Panc1 (cell line): ENCODE measurements at regions not wholly inside any gene's neighbourhood (a gene's known extent, or its start where the extent isn't known, plus 50 kb on each side); places are given as distances from the start of the nearest gene placed in this dataset.

Source experiments
- ATAC-seq: fragments of 200-7000 bp; cut with Tn5 transposase; 2 replicates; pipeline ENCODE4 v1.9.1; 2020; ENCODE audit warnings: mild to moderate bottlenecking, moderate library complexity
- BruUV-seq: library from RNA; stranded (reverse); fragments of 400-500 nt; replicated peaks from 2 replicates; lab custom pipeline; 2021; lab: Mats Ljungman, UMichigan
- CTCF ChIA-PET: fragments of 300-600 bp; sonication (Branson Sonifier 250); formaldehyde crosslinking; loops from one replicate; lab custom pipeline; 2022; ENCODE audit warnings: antibody characterized with exemption; lab: Charles Lee
- POLR2A ChIA-PET: fragments of 300-600 bp; sonication (Branson Sonifier 250); formaldehyde crosslinking; loops from one replicate; lab custom pipeline; 2022; ENCODE audit warnings: antibody characterized with exemption; lab: Charles Lee
- DNase-seq: peaks from one replicate; pipeline ENCODE4 v3.0.0-alpha.2; 2010; ENCODE audit warnings: low read depth, low spot score
- H3K27ac ChIP-seq: 2 replicates; pipeline ENCODE4 v1.5.1; 2011; ENCODE audit warnings: mild to moderate bottlenecking, low read length, inconsistent platforms
- H3K27me3 ChIP-seq: fragments of 200-500 bp; sonication (Bioruptor generic); 2 replicates; pipeline ENCODE4 v1.6.0; 2014; ENCODE audit warnings: low read length, inconsistent platforms; ENCODE audit not compliant: control insufficient read depth, insufficient read depth
- H3K36me3 ChIP-seq: fragments of 200-500 bp; sonication (Bioruptor generic); 2 replicates; pipeline ENCODE4 v1.5.1; 2014; ENCODE audit warnings: inconsistent platforms, mild to moderate bottlenecking, low read length, moderate library complexity; ENCODE audit not compliant: control insufficient read depth, insufficient read depth
- H3K4me1 ChIP-seq: 2 replicates; pipeline ENCODE4 v1.5.1; 2011; ENCODE audit warnings: inconsistent platforms, mild to moderate bottlenecking, low read length, moderate library complexity; ENCODE audit not compliant: control insufficient read depth, insufficient read depth
- H3K4me3 ChIP-seq, 2 experiments: 2 replicates each; pipeline ENCODE4 v1.5.1; 2011 to 2012; ENCODE audit warnings: low read depth in 2 of 2, low read length in 2 of 2, mild to moderate bottlenecking in 2 of 2, inconsistent platforms in 1 of 2, moderate library complexity in 1 of 2
- H3K9me3 ChIP-seq: fragments of 200-500 bp; sonication (Bioruptor generic); 2 replicates; pipeline ENCODE4 v1.5.1; 2014; ENCODE audit warnings: low read depth, mild to moderate bottlenecking, inconsistent platforms, low read length, moderate library complexity; ENCODE audit not compliant: control insufficient read depth, insufficient read depth
- POLR2AphosphoS5 ChIP-seq: IDR thresholded peaks from 2 replicates; pipeline ENCODE4 v1.6.1; 2012; ENCODE audit warnings: mild to moderate bottlenecking, low read depth, low read length, moderate library complexity
- SIN3A ChIP-seq: IDR thresholded peaks from 2 replicates; pipeline ENCODE4 v1.6.1; 2012; ENCODE audit warnings: low read depth, mild to moderate bottlenecking, low read length, moderate library complexity, borderline replicate concordance; ENCODE audit not compliant: insufficient read depth
- TCF7L2 ChIP-seq: IDR thresholded peaks from 2 replicates; pipeline ENCODE4 v1.6.1; 2011; ENCODE audit warnings: mild to moderate bottlenecking, low read depth, low read length, inconsistent platforms
- in situ Hi-C: cut with HindIII; loops from 2 replicates; pipeline ENCODE4 v1.10.0; 2016; ENCODE audit warnings: low sequenced_read_pairs, low pct_unique_long_range_greater_than_20kb
- intact Hi-C: fragments of 100-400 bp; cut with micrococcal nuclease; formaldehyde crosslinking; loops from one replicate; pipeline ENCODE4 v1.10.0; 2022; ENCODE audit not compliant: unreplicated experiment
- TF ChIP-seq, protein P1 (sequence below), 2 experiments: IDR thresholded peaks; 2 replicates each; pipeline ENCODE4 v1.6.1; 2011 to 2012; ENCODE audit warnings: low read depth in 2 of 2, control low read depth in 1 of 2, low read length in 1 of 2, mild to moderate bottlenecking in 1 of 2, moderate library complexity in 1 of 2; ENCODE audit not compliant: insufficient read depth in 1 of 2
- TF ChIP-seq, protein P2 (sequence below): fragments of 450-650 bp; IDR thresholded peaks from 2 replicates; pipeline ENCODE4 v1.5.1; 2017; ENCODE audit warnings: mild to moderate bottlenecking

DNA sequence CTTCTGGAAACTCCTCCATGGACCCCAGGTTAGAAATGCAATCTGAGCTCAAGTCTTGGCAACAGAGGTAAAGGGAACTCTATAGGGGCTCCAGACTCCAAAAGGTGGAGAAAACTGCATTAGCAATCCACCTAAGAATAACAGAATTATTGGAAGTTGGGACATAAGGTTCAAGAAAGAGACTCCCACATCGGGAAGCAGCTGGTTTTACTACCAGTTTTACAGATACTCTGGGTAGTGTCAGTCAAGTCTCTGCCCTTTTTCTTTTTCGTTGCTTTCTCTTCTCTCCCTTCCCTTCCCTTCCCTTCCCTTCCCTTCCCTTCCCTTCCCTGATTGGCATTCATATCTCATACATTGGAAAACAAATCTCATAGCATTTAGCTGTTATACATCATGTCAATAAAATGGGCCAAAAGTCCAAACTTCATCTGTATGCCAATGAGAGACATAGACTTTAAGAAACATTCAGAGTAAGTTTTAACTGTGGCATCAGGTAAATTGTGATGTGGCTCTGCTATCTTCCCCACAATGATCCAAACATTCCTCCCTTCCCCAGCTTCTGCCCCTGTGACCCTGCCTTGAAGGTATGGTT, 166.7 kb downstream of the KCNE4 start:
- no peaks in the 10 kb centered on the region for H3K4me1 ChIP-seq
- ChIA-PET POLR2A (no interaction called here), CTCF (no interaction called here)
- no peak for TF ChIP-seq SIN3A
- TF ChIP-seq TCF7L2, result no peak
- TF ChIP-seq POLR2AphosphoS5, result no peak
- TF ChIP-seq, protein P1, sequence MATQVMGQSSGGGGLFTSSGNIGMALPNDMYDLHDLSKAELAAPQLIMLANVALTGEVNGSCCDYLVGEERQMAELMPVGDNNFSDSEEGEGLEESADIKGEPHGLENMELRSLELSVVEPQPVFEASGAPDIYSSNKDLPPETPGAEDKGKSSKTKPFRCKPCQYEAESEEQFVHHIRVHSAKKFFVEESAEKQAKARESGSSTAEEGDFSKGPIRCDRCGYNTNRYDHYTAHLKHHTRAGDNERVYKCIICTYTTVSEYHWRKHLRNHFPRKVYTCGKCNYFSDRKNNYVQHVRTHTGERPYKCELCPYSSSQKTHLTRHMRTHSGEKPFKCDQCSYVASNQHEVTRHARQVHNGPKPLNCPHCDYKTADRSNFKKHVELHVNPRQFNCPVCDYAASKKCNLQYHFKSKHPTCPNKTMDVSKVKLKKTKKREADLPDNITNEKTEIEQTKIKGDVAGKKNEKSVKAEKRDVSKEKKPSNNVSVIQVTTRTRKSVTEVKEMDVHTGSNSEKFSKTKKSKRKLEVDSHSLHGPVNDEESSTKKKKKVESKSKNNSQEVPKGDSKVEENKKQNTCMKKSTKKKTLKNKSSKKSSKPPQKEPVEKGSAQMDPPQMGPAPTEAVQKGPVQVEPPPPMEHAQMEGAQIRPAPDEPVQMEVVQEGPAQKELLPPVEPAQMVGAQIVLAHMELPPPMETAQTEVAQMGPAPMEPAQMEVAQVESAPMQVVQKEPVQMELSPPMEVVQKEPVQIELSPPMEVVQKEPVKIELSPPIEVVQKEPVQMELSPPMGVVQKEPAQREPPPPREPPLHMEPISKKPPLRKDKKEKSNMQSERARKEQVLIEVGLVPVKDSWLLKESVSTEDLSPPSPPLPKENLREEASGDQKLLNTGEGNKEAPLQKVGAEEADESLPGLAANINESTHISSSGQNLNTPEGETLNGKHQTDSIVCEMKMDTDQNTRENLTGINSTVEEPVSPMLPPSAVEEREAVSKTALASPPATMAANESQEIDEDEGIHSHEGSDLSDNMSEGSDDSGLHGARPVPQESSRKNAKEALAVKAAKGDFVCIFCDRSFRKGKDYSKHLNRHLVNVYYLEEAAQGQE (IDR thresholded peaks at IDR 0.05; ENCODE audit: insufficient read depth in 1 of 2, low read depth in 2 of 2, low read length in 1 of 2), result no peak
- H3K27ac ChIP-seq, result no peak overlapping the region
- no peaks in the 10 kb centered on the region for H3K9me3 ChIP-seq
- no TSS peak for BruUV-seq
- intact Hi-C loops, result no loop called here
- no peak overlapping the region for H3K4me3 ChIP-seq
- no peak for ATAC-seq
- no peaks in the 10 kb centered on the region for H3K36me3 ChIP-seq
- in situ Hi-C loops, result no loop called here
- DNase-seq, result no peak
- no peaks in the 10 kb centered on the region for H3K27me3 ChIP-seq

DNA sequence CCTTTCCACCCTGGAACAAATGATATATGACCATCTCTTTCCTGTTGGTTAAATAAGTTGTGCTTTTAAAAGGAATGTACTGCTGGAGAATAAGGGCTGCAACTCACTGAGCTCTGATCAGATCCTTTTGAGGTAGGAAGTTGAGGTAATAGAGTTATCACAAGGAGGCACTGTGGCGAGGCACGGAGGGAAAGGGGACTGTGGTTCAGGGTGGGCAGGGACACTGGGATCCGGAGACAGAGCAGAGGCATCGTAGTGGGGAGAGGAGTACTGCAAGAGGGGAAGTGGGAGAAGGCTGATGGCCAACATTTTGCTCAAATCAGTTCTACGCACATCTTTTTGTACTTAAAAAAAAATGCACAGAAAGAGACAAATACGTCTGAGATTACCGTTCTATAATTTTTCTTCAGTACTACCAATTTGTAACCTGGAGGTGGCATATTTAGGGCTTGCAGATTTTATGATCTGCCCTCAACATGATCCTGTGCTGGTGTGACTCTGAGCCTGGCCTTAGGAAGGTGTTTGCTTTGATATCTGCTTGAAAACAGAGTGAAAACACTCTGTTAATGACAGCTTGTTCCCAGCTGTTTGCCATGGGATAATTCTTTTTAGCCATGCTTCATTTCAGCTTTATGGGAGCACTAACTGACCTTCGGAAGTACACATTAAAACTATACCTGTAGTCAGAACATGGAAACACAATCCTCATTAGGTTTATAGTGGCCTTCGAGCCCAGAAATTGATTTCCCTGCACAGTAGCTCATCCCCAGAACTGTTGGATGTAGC, 168.1 kb downstream of the KCNE4 start:
- no peaks in the 10 kb centered on the region for H3K27me3 ChIP-seq
- no peaks in the 10 kb centered on the region for H3K36me3 ChIP-seq
- no peak overlapping the region for H3K4me3 ChIP-seq
- no peak overlapping the region for H3K27ac ChIP-seq
- ChIA-PET POLR2A (no interaction called here), CTCF (no interaction called here)
- DNase-seq (no peak), ATAC-seq (no peak)
- in situ Hi-C loops, result no loop called here
- no peaks in the 10 kb centered on the region for H3K4me1 ChIP-seq
- TF ChIP-seq TCF7L2 (no peak), POLR2AphosphoS5 (no peak)
- TF ChIP-seq, protein P1 (IDR thresholded peaks at IDR 0.05; ENCODE audit: insufficient read depth in 1 of 2, low read depth in 2 of 2, low read length in 1 of 2), result no peak
- TF ChIP-seq, protein P2, sequence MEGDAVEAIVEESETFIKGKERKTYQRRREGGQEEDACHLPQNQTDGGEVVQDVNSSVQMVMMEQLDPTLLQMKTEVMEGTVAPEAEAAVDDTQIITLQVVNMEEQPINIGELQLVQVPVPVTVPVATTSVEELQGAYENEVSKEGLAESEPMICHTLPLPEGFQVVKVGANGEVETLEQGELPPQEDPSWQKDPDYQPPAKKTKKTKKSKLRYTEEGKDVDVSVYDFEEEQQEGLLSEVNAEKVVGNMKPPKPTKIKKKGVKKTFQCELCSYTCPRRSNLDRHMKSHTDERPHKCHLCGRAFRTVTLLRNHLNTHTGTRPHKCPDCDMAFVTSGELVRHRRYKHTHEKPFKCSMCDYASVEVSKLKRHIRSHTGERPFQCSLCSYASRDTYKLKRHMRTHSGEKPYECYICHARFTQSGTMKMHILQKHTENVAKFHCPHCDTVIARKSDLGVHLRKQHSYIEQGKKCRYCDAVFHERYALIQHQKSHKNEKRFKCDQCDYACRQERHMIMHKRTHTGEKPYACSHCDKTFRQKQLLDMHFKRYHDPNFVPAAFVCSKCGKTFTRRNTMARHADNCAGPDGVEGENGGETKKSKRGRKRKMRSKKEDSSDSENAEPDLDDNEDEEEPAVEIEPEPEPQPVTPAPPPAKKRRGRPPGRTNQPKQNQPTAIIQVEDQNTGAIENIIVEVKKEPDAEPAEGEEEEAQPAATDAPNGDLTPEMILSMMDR, result no peak
- intact Hi-C loops, result no loop called here
- no peaks in the 10 kb centered on the region for H3K9me3 ChIP-seq
- BruUV-seq, result no TSS peak
